Fibroblast of villous mesenchyme (primary cell): ENCODE measurements at regions not wholly inside any gene's neighbourhood (a gene's known extent, or its start where the extent isn't known, plus 50 kb on each side); places are given as distances from the start of the nearest gene placed in this dataset.
"Not testable (repeated sequence)": the region's sequence is repeated elsewhere in the genome, so short reads cannot be mapped to it uniquely, and the experiment has no call there.

ENCODE experiments used
- DNase-seq: peaks from one replicate; pipeline ENCODE4 v3.0.0-alpha.2; 2010; ENCODE audit warnings: low read depth
- H3K4me3 ChIP-seq: 2 replicates; pipeline ENCODE4 v1.5.1; 2011; ENCODE audit warnings: low read depth, mild to moderate bottlenecking, low read length
- CTCF ChIP-seq: IDR thresholded peaks from 2 replicates; pipeline ENCODE4 v1.5.1; 2012; ENCODE audit warnings: low read depth, mild to moderate bottlenecking, low read length; ENCODE audit not compliant: insufficient read depth

GRCh38 chr6:85085875-85086274 lies 321.5 kb upstream of the TBX18 start:
- no peak for TF ChIP-seq CTCF
- H3K4me3 ChIP-seq: no peak overlapping the region
- no peak for DNase-seq

GRCh38 chr6:85081102-85081501 lies 316.7 kb upstream of the TBX18 start:
- DNase-seq: no peak
- no peak overlapping the region for H3K4me3 ChIP-seq
- TF ChIP-seq CTCF: no peak

- no peak for DNase-seq
These were observed 315.4 kb upstream of the TBX18 start for GRCh38 chr6:85079761-85080160.

GRCh38 chr6:85078058-85078457 lies 313.7 kb upstream of the TBX18 start:
- H3K4me3 ChIP-seq: no peak overlapping the region
- no peak for TF ChIP-seq CTCF
- peak; percentile 90 for DNase-seq

More at GRCh38 chr6:85079761-85080160, 315.4 kb upstream of the TBX18 start:
- no peak for TF ChIP-seq CTCF
- H3K4me3 ChIP-seq: no peak overlapping the region

- TF ChIP-seq CTCF: no peak
- H3K4me3 ChIP-seq: no peak overlapping the region
- no peak for DNase-seq
These were observed 312.7 kb upstream of the TBX18 start for GRCh38 chr6:85077098-85077497.

- DNase-seq: not testable (repeated sequence)
These were observed 307.4 kb upstream of the TBX18 start for GRCh38 chr6:85071845-85072244.

GRCh38 chr6:85069577-85069976 lies 305.2 kb upstream of the TBX18 start:
- H3K4me3 ChIP-seq: no peak overlapping the region
- no peak for TF ChIP-seq CTCF
- no peak for DNase-seq

More at GRCh38 chr6:85071845-85072244, 307.4 kb upstream of the TBX18 start:
- H3K4me3 ChIP-seq: not testable (repeated sequence)
